HG02571 (cell line): ENCODE measurements at regions not wholly inside any gene's neighbourhood (a gene's known extent, or its start where the extent isn't known, plus 50 kb on each side); places are given as distances from the start of the nearest gene placed in this dataset.

Source experiments
- ATAC-seq: cut with Tn5 transposase; IDR thresholded peaks from one replicate; pipeline ENCODE4 v1.9.1; 2021; ENCODE audit warnings: mild to moderate bottlenecking, moderate library complexity; ENCODE audit not compliant: unreplicated experiment

- ATAC-seq, result no peak
Measured at GRCh38 chr1:217095050-217095622, 371.9 kb upstream of the ESRRG start.

- no peak for ATAC-seq
Measured at GRCh38 chr1:217091561-217091960, 368.3 kb upstream of the ESRRG start.

- ATAC-seq, result no peak
Measured at GRCh38 chr1:217090060-217090911, 367.1 kb upstream of the ESRRG start.

GRCh38 chr1:217089361-217090014 is 366.3 kb upstream of the ESRRG start:
- no peak for ATAC-seq

DNA sequence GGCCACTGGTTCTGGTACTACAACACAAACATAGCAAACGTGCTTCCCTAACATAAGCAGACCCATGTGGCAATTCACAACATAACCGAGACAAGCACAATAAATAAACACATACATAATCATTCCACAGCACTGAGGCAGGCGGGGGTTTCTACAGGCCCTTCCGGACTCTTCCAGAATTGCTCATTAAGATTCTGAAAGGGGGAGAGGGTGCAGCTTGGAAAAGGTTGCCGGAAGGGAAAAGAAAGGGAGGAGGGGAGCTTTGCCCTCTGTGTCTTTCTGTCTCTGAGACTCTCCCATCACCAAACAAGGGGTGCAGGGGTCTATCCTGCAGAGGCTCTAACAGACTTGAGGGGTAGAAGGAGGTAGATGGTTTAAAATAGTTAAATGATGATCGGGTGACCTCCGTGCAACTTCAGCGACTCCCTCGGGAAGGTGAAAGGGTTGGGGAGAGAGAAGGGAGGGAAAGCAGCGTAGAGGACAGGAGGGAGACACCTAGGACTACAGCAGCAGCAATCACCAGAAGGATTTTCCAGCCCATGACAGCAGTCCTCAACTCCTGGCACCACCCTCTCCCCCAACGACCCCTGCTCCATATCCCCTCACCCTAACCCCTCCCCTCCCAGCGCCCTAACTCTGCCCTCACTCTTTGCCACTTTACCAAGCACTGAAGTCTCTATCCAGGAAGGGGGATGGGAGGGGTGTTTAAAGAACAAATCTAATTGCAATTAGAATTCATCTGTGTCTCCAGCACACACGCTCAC is 365.5 kb upstream of the ESRRG start:
- ATAC-seq, result no peak

- no peak for ATAC-seq
Measured at GRCh38 chr1:217088011-217088410, 364.8 kb upstream of the ESRRG start.

GRCh38 chr1:217079584-217079983 is 356.4 kb upstream of the ESRRG start:
- no peak for ATAC-seq

- ATAC-seq, result no peak
Measured at GRCh38 chr1:217078959-217079358, 355.7 kb upstream of the ESRRG start.

DNA sequence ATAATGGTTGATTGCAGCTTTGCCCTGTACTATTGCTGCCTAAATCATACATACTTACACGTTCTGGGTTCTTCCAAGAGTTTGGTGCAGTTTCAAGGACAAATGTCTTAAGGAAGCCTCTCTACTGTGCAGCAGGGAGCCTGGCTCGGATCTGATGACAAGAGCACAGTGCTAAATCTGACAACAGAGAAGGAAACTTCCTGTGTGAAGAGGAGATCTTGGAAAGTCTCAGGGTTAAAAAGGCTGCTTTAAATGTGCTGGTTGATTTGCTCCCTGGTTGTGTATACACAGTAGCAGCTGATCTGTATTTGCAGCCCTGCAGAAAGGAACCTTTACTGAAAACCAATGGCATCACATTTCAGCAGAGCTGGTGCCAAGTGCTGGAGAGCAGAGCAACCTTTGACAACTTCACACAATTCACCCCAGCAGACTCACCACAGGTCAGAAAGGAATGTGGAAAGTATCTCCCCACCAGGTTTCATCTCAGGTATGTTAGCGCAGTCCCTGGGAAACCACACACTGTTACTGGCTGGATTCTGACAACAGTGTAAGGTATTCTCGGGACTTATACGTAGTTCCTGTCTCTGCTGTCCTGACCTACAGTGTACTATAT is 355.0 kb upstream of the ESRRG start:
- ATAC-seq, result no peak

- ATAC-seq, result no peak
Measured at GRCh38 chr1:217077426-217077825, 354.2 kb upstream of the ESRRG start.

DNA sequence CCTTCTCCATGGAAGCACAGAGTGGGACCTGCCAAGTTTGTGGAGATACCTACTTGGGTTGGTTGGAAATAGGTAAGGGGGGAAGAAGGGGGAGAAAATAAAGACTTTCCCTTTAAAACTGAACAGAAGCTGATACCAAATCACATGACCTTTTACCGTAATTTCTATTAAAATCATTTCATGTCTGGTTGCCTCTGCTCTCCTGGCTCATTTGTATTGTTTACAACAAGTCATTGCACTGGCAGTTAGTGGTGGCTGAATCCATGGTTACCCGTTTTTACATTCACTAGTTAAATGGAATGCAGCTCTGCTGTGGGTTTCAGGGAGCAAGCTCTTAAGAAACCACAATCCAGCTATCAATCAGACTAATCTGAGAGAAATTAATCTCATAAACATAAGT is 353.7 kb upstream of the ESRRG start:
- ATAC-seq, result no peak

DNA sequence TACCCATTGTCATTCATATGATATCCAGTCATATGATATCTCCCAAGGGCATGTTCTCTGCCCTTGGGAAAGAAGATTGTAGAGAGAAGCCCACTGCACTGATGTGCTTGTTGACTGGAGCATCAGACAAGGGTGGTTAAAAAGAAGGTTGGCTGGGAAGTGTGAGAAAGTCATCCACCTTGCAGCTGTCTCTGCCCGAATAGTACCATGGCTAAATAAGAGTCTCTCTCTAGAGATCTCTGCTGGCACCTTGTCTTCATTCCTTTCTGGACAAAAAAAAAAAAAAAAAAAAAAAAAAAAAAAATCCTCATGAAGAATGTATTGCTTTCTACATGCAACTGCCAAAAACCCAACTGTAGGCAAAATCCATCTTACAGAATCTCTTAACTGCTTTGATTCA is 349.7 kb upstream of the ESRRG start:
- no peak for ATAC-seq

- ATAC-seq, result no peak
Measured at GRCh38 chr1:217067642-217068041, 344.4 kb upstream of the ESRRG start.

GRCh38 chr1:217066794-217067193 is 343.6 kb upstream of the ESRRG start:
- no peak for ATAC-seq

DNA sequence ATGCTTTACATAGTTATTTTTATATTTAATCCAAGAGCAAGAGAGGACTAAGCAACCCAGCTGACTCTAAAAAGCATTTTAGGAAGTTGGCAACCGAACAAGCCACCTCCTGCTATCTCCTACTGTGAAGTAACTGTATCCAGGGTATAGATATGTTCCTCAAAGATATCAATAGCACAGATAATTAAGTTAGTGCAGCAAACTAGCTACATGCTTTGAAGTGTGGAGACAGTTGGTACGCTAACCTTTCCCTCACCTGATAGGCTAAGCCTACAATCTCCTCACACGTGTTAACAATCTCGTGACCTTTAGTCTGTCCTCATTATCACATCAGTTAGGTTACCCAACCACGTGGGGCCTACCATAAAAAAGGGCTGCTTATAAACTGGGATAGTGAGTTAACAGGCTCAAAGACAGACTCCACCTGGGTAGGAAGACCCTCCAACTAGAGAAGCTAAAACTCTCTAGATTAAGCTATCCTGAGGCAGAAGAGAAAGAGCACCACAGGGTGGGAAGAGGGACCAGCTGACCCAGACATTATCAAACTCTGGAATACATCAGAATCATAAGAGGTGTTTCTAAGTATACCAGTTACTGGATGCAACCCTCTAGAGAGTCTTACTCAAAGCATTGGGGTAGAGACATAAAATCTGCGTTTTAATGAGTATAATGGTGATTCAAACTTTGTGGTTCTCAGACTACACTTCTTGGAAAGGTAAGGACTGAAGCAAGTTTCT is 340.1 kb upstream of the ESRRG start:
- ATAC-seq, result no peak

- ATAC-seq, result no peak
Measured at GRCh38 chr1:217062586-217062985, 339.4 kb upstream of the ESRRG start.

DNA sequence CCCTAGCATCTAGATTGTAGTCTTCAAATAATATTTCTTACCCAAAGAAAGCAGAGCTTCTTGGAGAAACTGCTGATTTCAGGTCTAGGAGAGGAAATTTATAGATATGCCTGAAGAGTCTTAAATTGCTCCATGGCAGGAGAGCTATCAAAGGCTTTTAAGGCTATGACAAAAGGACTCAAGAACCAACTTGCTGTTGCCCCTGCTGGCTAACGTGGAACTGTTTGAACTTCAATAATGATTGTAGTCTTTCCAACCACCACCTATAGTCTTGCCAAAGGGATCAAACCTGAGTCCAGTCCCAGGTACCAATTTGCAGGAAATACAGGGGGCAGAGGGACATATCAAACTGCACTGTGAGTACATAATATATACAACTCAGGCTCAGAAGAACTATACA is 336.2 kb upstream of the ESRRG start:
- ATAC-seq, result no peak

- no peak for ATAC-seq
Measured at GRCh38 chr1:217053676-217054075, 330.4 kb upstream of the ESRRG start.

DNA sequence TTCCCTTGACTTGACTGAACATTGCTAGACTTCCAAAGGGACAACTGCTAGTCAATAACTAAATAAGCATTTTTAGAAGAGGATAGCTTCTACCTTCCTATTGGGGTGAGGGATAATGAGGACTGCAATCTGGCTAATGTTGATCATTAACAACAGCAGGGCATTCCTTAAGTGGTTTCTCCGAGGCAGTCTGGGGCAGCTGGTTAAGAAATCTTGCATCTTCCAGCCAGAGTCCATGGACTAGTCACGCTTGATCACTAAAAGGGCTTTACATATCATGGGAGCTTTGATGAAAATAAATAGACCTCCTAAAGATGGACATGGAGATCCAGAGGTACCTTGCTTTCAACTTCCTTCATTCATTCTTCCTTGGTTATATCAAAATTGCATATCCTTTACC is 329.4 kb upstream of the ESRRG start:
- ATAC-seq, result no peak

DNA sequence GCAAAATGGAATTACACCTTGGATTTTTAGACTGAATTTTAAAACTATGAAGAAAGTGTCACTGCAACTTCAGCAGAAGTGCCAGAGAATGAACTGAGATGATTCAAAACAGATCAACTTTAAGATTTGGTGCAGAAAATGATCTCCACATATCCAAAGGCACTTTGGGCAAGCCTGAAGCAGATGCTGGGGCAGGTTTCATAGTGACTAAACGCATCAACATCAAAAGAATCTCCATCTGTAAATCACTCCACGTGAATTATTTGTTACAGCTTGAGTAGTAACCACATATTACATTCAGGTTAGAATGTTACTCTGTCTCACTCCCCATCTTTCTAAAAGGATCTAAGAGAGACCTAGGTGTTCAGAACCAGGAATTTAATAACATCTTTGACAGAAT is 329.0 kb upstream of the ESRRG start:
- ATAC-seq, result no peak
